ENCODE measurements at regions not wholly inside any gene's neighbourhood (a gene's known extent, or its start where the extent isn't known, plus 50 kb on each side); places are given as distances from the start of the nearest gene placed in this dataset.

GRCh38 chr9:2560180-2560579, 61.4 kb upstream of the VLDLR start:
- DNase-seq, result no peak
- TF ChIP-seq CTCF (IDR thresholded peaks at IDR 0.05; ENCODE audit: low read depth, low read length), result no peak
- Histone ChIP-seq H3K9me3 (no peaks in the 10 kb centered on the region; the same call in 1 of the 2 replicates), H3K4me1 (peaks cover 8% of the 10 kb centered on the region), H3K4me3 (ENCODE audit: low read depth, low read length) (no peak overlapping the region), H3K36me3 (no peaks in the 10 kb centered on the region), H3K27me3 (no peaks in the 10 kb centered on the region)

- TF ChIP-seq CTCF (IDR thresholded peaks at IDR 0.05; ENCODE audit: low read depth, low read length), result no peak
- H3K36me3 ChIP-seq, result no peaks in the 10 kb centered on the region
- H3K4me1 ChIP-seq, result peaks cover under 1% of the 10 kb centered on the region; the same call in 1 of the 2 replicates
- no peak overlapping the region for H3K4me3 ChIP-seq (ENCODE audit: low read depth, low read length)
- no peak for DNase-seq
- no peaks in the 10 kb centered on the region for H3K27me3 ChIP-seq
- H3K9me3 ChIP-seq, result no peaks in the 10 kb centered on the region
Measured at GRCh38 chr9:2565676-2566340, 55.8 kb upstream of the VLDLR start.

- H3K4me3 ChIP-seq (ENCODE audit: low read depth, low read length), result no peak overlapping the region
- no peaks in the 10 kb centered on the region for H3K27me3 ChIP-seq
- DNase-seq, result no peak
- H3K4me1 ChIP-seq, result peaks cover 6% of the 10 kb centered on the region
- no peaks in the 10 kb centered on the region for H3K36me3 ChIP-seq
- no peaks in the 10 kb centered on the region for H3K9me3 ChIP-seq
- no peak for TF ChIP-seq CTCF (IDR thresholded peaks at IDR 0.05; ENCODE audit: low read depth, low read length)
Measured at GRCh38 chr9:2567922-2568321, 53.7 kb upstream of the VLDLR start.

- TF ChIP-seq CTCF (IDR thresholded peaks at IDR 0.05; ENCODE audit: low read depth, low read length), result no peak
- no peak overlapping the region for H3K4me3 ChIP-seq (ENCODE audit: low read depth, low read length)
- H3K4me1 ChIP-seq, result peaks cover 6% of the 10 kb centered on the region
- DNase-seq, result no peak
- no peaks in the 10 kb centered on the region for H3K27me3 ChIP-seq
- H3K36me3 ChIP-seq, result no peaks in the 10 kb centered on the region
- no peaks in the 10 kb centered on the region for H3K9me3 ChIP-seq
Measured at GRCh38 chr9:2568689-2569088, 52.9 kb upstream of the VLDLR start.

GRCh38 chr9:2570615-2571479, 50.7 kb upstream of the VLDLR start:
- H3K4me1 ChIP-seq, result peaks cover 6% of the 10 kb centered on the region
- no peaks in the 10 kb centered on the region for H3K36me3 ChIP-seq
- no peaks in the 10 kb centered on the region for H3K9me3 ChIP-seq
- H3K4me3 ChIP-seq (ENCODE audit: low read depth, low read length), result no peak overlapping the region
- TF ChIP-seq CTCF (IDR thresholded peaks at IDR 0.05; ENCODE audit: low read depth, low read length), result no peak
- no peaks in the 10 kb centered on the region for H3K27me3 ChIP-seq
- peak; percentile 67 for DNase-seq

All from BE2C (cell line).